ENCODE measurements at regions not wholly inside any gene's neighbourhood (a gene's known extent, or its start where the extent isn't known, plus 50 kb on each side); places are given as distances from the start of the nearest gene placed in this dataset.

DNA sequence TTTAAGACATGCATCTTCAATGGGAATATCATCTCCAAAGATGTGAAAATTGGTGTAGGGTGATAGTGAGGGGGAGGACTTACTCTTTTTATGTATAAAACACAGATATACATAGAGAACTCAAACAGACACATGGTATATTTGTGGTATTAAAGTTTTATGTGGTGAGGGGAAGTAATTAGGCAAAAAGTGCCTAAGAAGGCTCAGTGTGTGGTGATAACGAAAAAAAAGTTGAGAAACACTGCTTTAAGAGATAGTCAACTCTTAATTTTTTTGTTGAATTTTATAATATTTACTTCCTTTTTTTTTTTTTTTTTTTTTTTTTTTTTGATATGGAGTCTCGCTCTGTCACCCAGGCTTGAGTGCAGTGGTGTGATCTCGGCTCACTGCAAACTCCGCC is 174.2 kb upstream of the FRMD4B start:
- POLR2A ChIA-PET = no interaction called here
- Histone ChIP-seq H3K4me3 (replicated peaks in 1 of 3; ENCODE audit: insufficient read depth in 1 of 3, low read depth in 1 of 3, low read length in 3 of 3) (no peak overlapping the region), H3K79me2 (ENCODE audit: control insufficient read depth, insufficient read depth, low read length) (no peaks in the 10 kb centered on the region), H3K4me2 (ENCODE audit: insufficient read depth, low read length) (no peak overlapping the region), H3K4me1 (ENCODE audit: control insufficient read depth, extremely low read depth, insufficient read depth, low read length) (no peaks in the 10 kb centered on the region), H3K27ac (ENCODE audit: insufficient read depth, low read depth, low read length) (no peak overlapping the region), H3K36me3 (ENCODE audit: control insufficient read depth in 2 of 2, extremely low read depth in 1 of 2, insufficient read depth in 2 of 2, low read length in 2 of 2) (no peaks in the 10 kb centered on the region), H4K20me1 (replicated peaks; ENCODE audit: control insufficient read depth, extremely low read depth, insufficient read depth, low read length) (no peaks in the 10 kb centered on the region), H2AFZ (ENCODE audit: low read depth, low read length) (no peak overlapping the region), H3K9ac (replicated peaks; ENCODE audit: extremely low read depth, insufficient read depth, low read length) (no peak overlapping the region), H3K27me3 (ENCODE audit: control insufficient read depth in 2 of 2, insufficient read depth in 2 of 2, low read length in 2 of 2) (peaks cover 5 to 25% of the 10 kb centered on the region in 2 experiments), H3K9me1 (replicated peaks; ENCODE audit: control insufficient read depth, extremely low read depth, insufficient read depth, low read length) (no peaks in the 10 kb centered on the region), H3K9me3 (replicated peaks; ENCODE audit: control insufficient read depth, insufficient read depth, low read length) (no peaks in the 10 kb centered on the region)
- no TSS peak for BruUV-seq (replicated peaks)
- no peak for FAIRE-seq
- dilution Hi-C loops (cut with MboI; ENCODE audit: extremely low pct_ligation_motif_present, low sequenced_read_pairs) (no loop called here), intact Hi-C loops (cut with micrococcal nuclease) (no loop called here)
- no peak for TF ChIP-seq MYC (IDR thresholded peaks at IDR 0.05; ENCODE audit: low read depth, low read length)
- TF ChIP-seq GATA2 (IDR thresholded peaks at IDR 0.05; ENCODE audit: insufficient read depth, insufficient read length, low read depth, low read length) = no peak
- no peak for TF ChIP-seq FOS (IDR thresholded peaks at IDR 0.05; ENCODE audit: borderline replicate concordance, insufficient read depth, low read length)
- no peak for TF ChIP-seq EZH2 (IDR thresholded peaks at IDR 0.05; ENCODE audit: borderline replicate concordance, low read depth, low read length, severe bottlenecking)
- no peak for TF ChIP-seq POLR2AphosphoS5 (IDR thresholded peaks at IDR 0.05; ENCODE audit: insufficient read depth, low read depth, low read length)
- TF ChIP-seq POLR2A (IDR thresholded peaks at IDR 0.05; ENCODE audit: low read depth, low read length) = no peak
- no peak for TF ChIP-seq JUN (IDR thresholded peaks at IDR 0.05; ENCODE audit: borderline replicate concordance, insufficient read depth, insufficient read length, low read depth)
- TF ChIP-seq MAX (IDR thresholded peaks at IDR 0.05; ENCODE audit: insufficient read depth, insufficient read length) = no peak
- no peak for TF ChIP-seq CTCF (IDR thresholded peaks at IDR 0.05; ENCODE audit: extremely low read depth in 1 of 2, insufficient read depth in 1 of 2, low read depth in 1 of 2, low read length in 2 of 2)
- DNase-seq (ENCODE audit: low read depth, low spot score) = no peak
- CTCF ChIA-PET = no interaction called here

Measured in endothelial cell of umbilical vein (primary cell).